ENCODE measurements at regions not wholly inside any gene's neighbourhood (a gene's known extent, or its start where the extent isn't known, plus 50 kb on each side); places are given as distances from the start of the nearest gene placed in this dataset.

DNA sequence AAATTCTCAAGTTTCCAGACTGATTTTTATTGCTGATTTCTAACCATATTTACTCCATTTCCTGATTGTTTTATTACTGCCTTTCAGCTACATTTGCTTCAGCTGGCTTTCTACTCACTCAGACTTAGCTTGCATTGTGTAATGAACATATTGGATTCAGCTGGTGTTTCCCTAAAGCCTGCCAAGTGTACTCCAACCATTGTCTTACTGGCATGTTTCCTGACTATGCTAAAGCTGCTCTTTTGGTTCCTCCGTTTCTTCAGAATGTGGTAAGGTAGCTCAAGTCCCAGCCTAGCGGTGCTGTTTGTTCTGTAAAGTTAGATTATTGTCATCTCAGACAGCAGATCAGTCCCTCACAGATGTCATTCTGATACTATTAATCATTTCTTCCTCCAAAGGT is 53.1 kb upstream of the GLRA2 start:
- intact Hi-C loops (cut with micrococcal nuclease): no loop called here
- no peak overlapping the region for H3K27ac Mint-ChIP-seq
- no peaks in the 10 kb centered on the region for H3K36me3 Mint-ChIP-seq (ENCODE audit: low read depth)
- H3K4me3 Mint-ChIP-seq: no peak overlapping the region
- H3K4me1 Mint-ChIP-seq (ENCODE audit: low read depth): no peaks in the 10 kb centered on the region
- H3K9me3 Mint-ChIP-seq: no peaks in the 10 kb centered on the region
- H3K27me3 Mint-ChIP-seq: no peaks in the 10 kb centered on the region

DNA sequence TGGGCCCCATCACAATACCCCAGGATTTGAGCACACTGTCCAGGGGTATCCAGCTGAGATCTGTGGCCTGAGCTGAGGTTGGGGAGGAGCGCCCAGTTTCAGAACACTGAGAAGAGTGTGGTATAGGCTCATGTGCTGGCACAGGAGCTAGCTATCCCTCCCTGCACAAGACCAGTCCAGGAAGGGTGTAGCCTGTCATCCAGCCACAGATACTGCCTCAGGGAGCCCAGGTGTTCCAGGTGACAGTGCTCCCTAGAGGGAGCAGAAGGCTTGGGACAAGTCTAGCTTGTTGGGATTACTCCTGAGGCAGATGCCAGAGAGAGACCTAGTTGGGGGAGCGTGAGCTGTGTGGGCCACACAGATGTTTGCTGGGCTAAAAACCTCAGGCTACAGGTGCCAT is 79.6 kb upstream of the GLRA2 start:
- intact Hi-C loops (cut with micrococcal nuclease): no loop called here
- H3K27me3 Mint-ChIP-seq: no peaks in the 10 kb centered on the region
- H3K27ac Mint-ChIP-seq: no peak overlapping the region
- H3K4me3 Mint-ChIP-seq: no peak overlapping the region
- H3K4me1 Mint-ChIP-seq (ENCODE audit: low read depth): no peaks in the 10 kb centered on the region
- no peaks in the 10 kb centered on the region for H3K9me3 Mint-ChIP-seq
- H3K36me3 Mint-ChIP-seq (ENCODE audit: low read depth): no peaks in the 10 kb centered on the region

- Mint-ChIP-seq H3K36me3 (ENCODE audit: low read depth) (no peaks in the 10 kb centered on the region), H3K4me1 (ENCODE audit: low read depth) (no peaks in the 10 kb centered on the region), H3K9me3 (no peaks in the 10 kb centered on the region), H3K27ac (no peak overlapping the region), H3K27me3 (no peaks in the 10 kb centered on the region), H3K4me3 (no peak overlapping the region)
- intact Hi-C loops (cut with micrococcal nuclease): no loop called here
These were observed 80.9 kb upstream of the GLRA2 start for GRCh38 chrX:14448406-14448805.

DNA sequence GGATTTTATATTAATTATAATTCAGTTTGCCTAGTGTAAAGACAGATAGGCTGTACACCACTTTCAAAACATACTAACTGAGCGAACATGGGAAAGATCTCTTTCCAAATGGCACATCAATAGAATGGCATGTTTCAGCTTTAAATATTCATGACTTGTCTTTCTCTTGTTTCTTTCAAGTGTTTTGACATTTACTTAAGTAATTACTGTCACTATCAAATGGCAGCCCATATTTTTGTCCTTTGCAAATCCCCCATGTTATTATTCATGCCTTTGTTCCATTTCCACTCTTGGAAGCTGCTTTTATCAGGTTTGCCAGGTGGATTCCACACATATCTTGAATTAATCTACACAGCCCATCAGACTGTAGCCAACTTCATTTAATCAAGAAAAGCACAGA is 89.2 kb upstream of the GLRA2 start:
- Mint-ChIP-seq H3K36me3 (ENCODE audit: low read depth) (no peaks in the 10 kb centered on the region), H3K4me3 (no peak overlapping the region)

GRCh38 chrX:14427614-14428013 is 101.7 kb upstream of the GLRA2 start:
- no peak overlapping the region for H3K27ac Mint-ChIP-seq
- H3K4me1 Mint-ChIP-seq (ENCODE audit: low read depth): no peaks in the 10 kb centered on the region
- no peaks in the 10 kb centered on the region for H3K27me3 Mint-ChIP-seq
- intact Hi-C loops (cut with micrococcal nuclease): no loop called here
- no peak overlapping the region for H3K4me3 Mint-ChIP-seq
- H3K36me3 Mint-ChIP-seq (ENCODE audit: low read depth): no peaks in the 10 kb centered on the region
- no peaks in the 10 kb centered on the region for H3K9me3 Mint-ChIP-seq

More for the DNA sequence above, 89.2 kb upstream of the GLRA2 start:
- H3K9me3 Mint-ChIP-seq: no peaks in the 10 kb centered on the region
- no peaks in the 10 kb centered on the region for H3K27me3 Mint-ChIP-seq
- intact Hi-C loops (cut with micrococcal nuclease): no loop called here
- no peak overlapping the region for H3K27ac Mint-ChIP-seq
- no peaks in the 10 kb centered on the region for H3K4me1 Mint-ChIP-seq (ENCODE audit: low read depth)

- H3K9me3 Mint-ChIP-seq: no peaks in the 10 kb centered on the region
- H3K4me1 Mint-ChIP-seq (ENCODE audit: low read depth): no peaks in the 10 kb centered on the region
- H3K27ac Mint-ChIP-seq: no peak overlapping the region
- H3K4me3 Mint-ChIP-seq: no peak overlapping the region
- no peaks in the 10 kb centered on the region for H3K27me3 Mint-ChIP-seq
- intact Hi-C loops (cut with micrococcal nuclease): no loop called here
- H3K36me3 Mint-ChIP-seq (ENCODE audit: low read depth): no peaks in the 10 kb centered on the region
These were observed 108.5 kb upstream of the GLRA2 start for GRCh38 chrX:14420841-14421240.

DNA sequence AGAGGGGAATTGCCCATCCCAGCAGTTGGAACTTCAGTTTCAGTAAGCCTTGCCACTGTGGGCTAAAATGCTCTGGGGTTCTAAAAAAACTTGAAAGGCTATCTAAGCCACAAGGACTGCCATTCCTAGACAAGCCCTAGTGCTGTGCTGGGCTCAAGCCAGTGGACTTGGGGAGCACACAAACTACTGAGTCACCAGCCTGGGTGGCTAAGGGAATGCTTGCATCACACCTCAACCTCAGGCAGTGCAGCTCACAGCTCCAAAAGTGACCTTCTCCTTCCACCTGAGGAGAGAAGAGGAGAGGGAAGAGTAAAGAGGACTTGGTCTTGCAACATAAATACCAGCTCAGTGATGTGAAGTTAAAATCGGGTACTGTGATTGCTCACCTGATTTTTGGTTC is 116.7 kb upstream of the GLRA2 start:
- Mint-ChIP-seq H3K4me3 (no peak overlapping the region), H3K27me3 (no peaks in the 10 kb centered on the region), H3K27ac (no peak overlapping the region), H3K4me1 (ENCODE audit: low read depth) (no peaks in the 10 kb centered on the region), H3K9me3 (peaks cover 12% of the 10 kb centered on the region), H3K36me3 (ENCODE audit: low read depth) (no peaks in the 10 kb centered on the region)
- intact Hi-C loops (cut with micrococcal nuclease): no loop called here

DNA sequence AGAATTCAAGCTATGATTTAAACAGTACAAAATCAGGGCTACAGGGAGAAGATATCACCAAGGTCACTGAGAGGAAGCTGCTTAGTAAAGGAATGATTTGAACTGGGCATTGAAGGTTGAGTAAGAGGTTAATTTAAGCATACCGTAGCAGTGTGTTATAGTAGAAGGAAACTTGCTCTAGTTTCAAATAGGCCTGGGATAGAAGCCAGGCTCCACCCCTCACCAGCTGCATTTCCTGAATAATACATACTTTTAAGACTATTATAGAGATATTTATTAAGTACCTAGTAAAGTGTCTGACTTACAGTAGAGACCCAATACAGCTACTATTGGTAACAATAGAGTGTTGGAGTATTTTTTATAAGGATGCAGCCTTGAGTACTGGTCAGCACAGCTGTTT is 118.0 kb upstream of the GLRA2 start:
- H3K36me3 Mint-ChIP-seq (ENCODE audit: low read depth): no peaks in the 10 kb centered on the region
- H3K9me3 Mint-ChIP-seq: peaks cover 12% of the 10 kb centered on the region
- no peak overlapping the region for H3K4me3 Mint-ChIP-seq
- intact Hi-C loops (cut with micrococcal nuclease): no loop called here
- H3K27ac Mint-ChIP-seq: no peak overlapping the region
- no peaks in the 10 kb centered on the region for H3K4me1 Mint-ChIP-seq (ENCODE audit: low read depth)
- H3K27me3 Mint-ChIP-seq: no peaks in the 10 kb centered on the region

GRCh38 chrX:14409341-14409740 is 120.0 kb upstream of the GLRA2 start:
- H3K4me1 Mint-ChIP-seq (ENCODE audit: low read depth): no peaks in the 10 kb centered on the region
- peaks cover 7% of the 10 kb centered on the region for H3K9me3 Mint-ChIP-seq
- no peaks in the 10 kb centered on the region for H3K27me3 Mint-ChIP-seq
- intact Hi-C loops (cut with micrococcal nuclease): no loop called here
- H3K27ac Mint-ChIP-seq: no peak overlapping the region
- no peak overlapping the region for H3K4me3 Mint-ChIP-seq
- no peaks in the 10 kb centered on the region for H3K36me3 Mint-ChIP-seq (ENCODE audit: low read depth)

- intact Hi-C loops (cut with micrococcal nuclease): no loop called here
- no peak overlapping the region for H3K27ac Mint-ChIP-seq
- no peaks in the 10 kb centered on the region for H3K9me3 Mint-ChIP-seq
- H3K4me1 Mint-ChIP-seq (ENCODE audit: low read depth): no peaks in the 10 kb centered on the region
- no peaks in the 10 kb centered on the region for H3K27me3 Mint-ChIP-seq
- no peak overlapping the region for H3K4me3 Mint-ChIP-seq
- no peaks in the 10 kb centered on the region for H3K36me3 Mint-ChIP-seq (ENCODE audit: low read depth)
These were observed 123.1 kb upstream of the GLRA2 start for GRCh38 chrX:14406225-14406624.

GRCh38 chrX:14398725-14399124 is 130.6 kb upstream of the GLRA2 start:
- H3K4me3 Mint-ChIP-seq: no peak overlapping the region
- H3K27me3 Mint-ChIP-seq: no peaks in the 10 kb centered on the region
- intact Hi-C loops (cut with micrococcal nuclease): no loop called here
- H3K27ac Mint-ChIP-seq: no peak overlapping the region
- H3K9me3 Mint-ChIP-seq: peaks cover 5% of the 10 kb centered on the region
- H3K36me3 Mint-ChIP-seq (ENCODE audit: low read depth): no peaks in the 10 kb centered on the region
- H3K4me1 Mint-ChIP-seq (ENCODE audit: low read depth): no peaks in the 10 kb centered on the region

DNA sequence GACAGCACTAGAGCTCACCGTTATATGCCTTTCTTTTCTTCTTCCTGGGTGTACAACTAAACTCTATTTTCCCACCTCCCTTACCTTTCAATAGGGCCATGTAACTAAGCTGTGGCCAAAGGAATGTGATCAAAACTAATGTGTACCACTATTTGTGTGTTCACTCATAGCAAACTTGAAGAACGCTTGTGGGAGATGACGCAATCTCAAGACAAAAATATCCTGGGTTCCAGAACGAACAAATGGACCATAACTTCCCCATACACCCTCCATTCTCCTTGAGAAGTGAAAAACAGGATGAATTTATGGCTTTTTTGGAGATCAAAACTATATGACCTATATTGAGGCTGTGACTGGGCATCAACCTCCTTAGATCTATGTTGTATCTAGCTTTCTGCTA is 139.7 kb upstream of the GLRA2 start:
- intact Hi-C loops (cut with micrococcal nuclease): no loop called here

DNA sequence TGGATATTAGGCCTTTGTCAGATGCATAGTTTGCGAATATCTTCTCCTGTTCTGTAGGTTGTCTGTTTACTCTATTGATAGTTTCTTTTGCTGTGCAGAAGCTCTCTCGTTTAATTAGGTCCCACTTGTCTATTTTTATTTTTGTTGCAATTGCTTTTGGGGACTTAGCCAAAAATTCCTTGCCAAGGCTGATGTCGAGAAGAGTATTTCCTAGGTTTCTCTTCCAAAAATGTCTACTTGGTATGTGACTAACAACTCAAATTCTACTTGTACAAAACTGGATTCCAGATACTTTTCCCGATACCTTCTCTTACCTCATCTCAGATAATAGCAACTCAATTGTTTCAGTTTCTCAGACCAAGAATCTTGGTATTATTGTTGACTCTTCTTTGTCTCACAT is 142.4 kb upstream of the GLRA2 start:
- Mint-ChIP-seq H3K4me1 (ENCODE audit: low read depth) (no peaks in the 10 kb centered on the region), H3K9me3 (peaks cover 6% of the 10 kb centered on the region), H3K27me3 (no peaks in the 10 kb centered on the region), H3K36me3 (ENCODE audit: low read depth) (no peaks in the 10 kb centered on the region), H3K4me3 (no peak overlapping the region), H3K27ac (no peak overlapping the region)
- intact Hi-C loops (cut with micrococcal nuclease): no loop called here

More for the DNA sequence above, 139.7 kb upstream of the GLRA2 start:
- Mint-ChIP-seq H3K9me3 (peaks cover 17% of the 10 kb centered on the region), H3K27me3 (no peaks in the 10 kb centered on the region), H3K36me3 (ENCODE audit: low read depth) (no peaks in the 10 kb centered on the region), H3K27ac (no peak overlapping the region), H3K4me3 (no peak overlapping the region), H3K4me1 (ENCODE audit: low read depth) (no peaks in the 10 kb centered on the region)

GRCh38 chrX:14380044-14380443 is 149.3 kb upstream of the GLRA2 start:
- Mint-ChIP-seq H3K27me3 (no peaks in the 10 kb centered on the region), H3K27ac (no peak overlapping the region), H3K36me3 (ENCODE audit: low read depth) (no peaks in the 10 kb centered on the region), H3K4me1 (ENCODE audit: low read depth) (no peaks in the 10 kb centered on the region), H3K9me3 (no peaks in the 10 kb centered on the region), H3K4me3 (no peak overlapping the region)
- intact Hi-C loops (cut with micrococcal nuclease): no loop called here

- Mint-ChIP-seq H3K9me3 (peaks cover under 1% of the 10 kb centered on the region), H3K4me1 (ENCODE audit: low read depth) (no peaks in the 10 kb centered on the region), H3K4me3 (no peak overlapping the region), H3K36me3 (ENCODE audit: low read depth) (no peaks in the 10 kb centered on the region), H3K27me3 (no peaks in the 10 kb centered on the region), H3K27ac (no peak overlapping the region)
- intact Hi-C loops (cut with micrococcal nuclease): no loop called here
These were observed 151.9 kb upstream of the GLRA2 start for GRCh38 chrX:14377427-14377826.

DNA sequence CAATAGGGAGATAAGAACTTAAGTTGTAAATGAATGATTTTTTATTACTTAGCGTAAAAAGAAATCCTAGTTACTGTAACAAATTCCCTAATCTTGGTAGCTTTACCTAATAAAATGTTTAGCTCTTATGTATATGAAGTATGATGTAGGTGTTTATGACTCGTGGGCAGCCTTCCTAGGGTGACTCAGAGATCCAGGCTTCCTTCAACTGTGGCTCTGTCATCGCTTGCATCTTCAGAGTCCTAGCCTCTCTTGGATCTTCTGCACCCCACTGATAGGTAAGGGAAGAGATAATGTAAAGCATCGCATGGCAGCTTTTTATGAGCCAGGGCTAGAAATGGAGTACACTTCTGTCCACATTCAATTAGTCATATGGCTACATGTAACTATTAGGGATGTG is 165.6 kb upstream of the GLRA2 start:
- H3K9me3 Mint-ChIP-seq: no peaks in the 10 kb centered on the region
- no peak overlapping the region for H3K4me3 Mint-ChIP-seq
- intact Hi-C loops (cut with micrococcal nuclease): no loop called here
- no peak overlapping the region for H3K27ac Mint-ChIP-seq
- H3K36me3 Mint-ChIP-seq (ENCODE audit: low read depth): no peaks in the 10 kb centered on the region
- no peaks in the 10 kb centered on the region for H3K27me3 Mint-ChIP-seq
- H3K4me1 Mint-ChIP-seq (ENCODE audit: low read depth): no peaks in the 10 kb centered on the region
